ENCODE measurements at regions not wholly inside any gene's neighbourhood (a gene's known extent, or its start where the extent isn't known, plus 50 kb on each side); places are given as distances from the start of the nearest gene placed in this dataset.
"Not testable (repeated sequence)": the region's sequence is repeated elsewhere in the genome, so short reads cannot be mapped to it uniquely, and the experiment has no call there.

DNA sequence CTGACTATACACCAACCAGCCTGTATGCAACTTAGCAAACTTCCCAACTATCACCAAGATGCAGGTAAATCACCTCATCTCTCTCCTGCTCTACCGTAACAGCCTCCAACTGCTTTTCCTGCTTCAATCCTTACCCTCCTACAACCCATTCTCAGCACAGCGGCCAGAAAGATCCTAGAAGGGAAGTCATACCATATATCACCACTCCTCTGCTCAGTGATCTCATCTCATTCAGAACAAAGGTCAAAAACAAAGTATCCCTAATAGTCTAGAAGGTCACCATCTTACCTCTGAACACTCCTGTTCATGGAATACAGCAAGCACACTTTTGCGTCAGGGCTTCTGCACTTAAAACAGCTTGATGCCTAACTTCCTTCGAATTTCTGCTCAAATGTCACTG is 62.2 kb upstream of the RNF38 start:
- DNase-seq (ENCODE audit: low read depth) = no peak

- peak; percentile 7 for DNase-seq (ENCODE audit: low read depth)
Measured at GRCh38 chr9:36461323-36461722, 61.3 kb upstream of the RNF38 start.

- DNase-seq (ENCODE audit: low read depth) = not testable (repeated sequence)
Measured at GRCh38 chr9:36458430-36458915, 58.4 kb upstream of the RNF38 start.

GRCh38 chr9:36457836-36458429 is 57.9 kb upstream of the RNF38 start:
- DNase-seq (ENCODE audit: low read depth) = no peak

DNA sequence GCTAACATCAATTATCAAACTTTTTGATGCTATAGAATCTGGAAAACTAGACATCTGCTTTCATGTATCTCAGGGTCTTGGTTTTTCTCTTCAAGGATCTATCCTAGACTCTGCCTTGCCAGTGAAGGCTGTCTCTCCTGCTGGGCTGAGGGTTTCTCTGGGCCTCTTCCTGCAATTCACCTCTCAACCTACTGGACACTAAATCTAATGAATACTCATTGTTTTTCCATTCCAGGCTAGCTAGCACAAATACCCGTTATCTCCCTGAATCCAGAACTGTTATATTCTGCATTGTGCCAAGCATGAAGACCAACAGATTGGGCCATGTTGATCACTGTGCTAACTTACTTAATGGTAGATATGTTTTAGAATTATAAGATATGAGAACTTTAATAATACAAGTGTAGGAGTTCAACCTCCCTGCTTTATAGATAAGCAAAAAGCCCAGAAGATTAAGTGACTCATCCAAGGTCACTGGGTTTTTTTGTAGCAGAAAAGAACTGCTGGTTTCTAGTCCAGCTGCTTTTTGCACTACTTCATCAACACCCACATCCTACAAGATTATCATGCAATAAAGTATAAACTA is 56.5 kb upstream of the RNF38 start:
- no peak for DNase-seq (ENCODE audit: low read depth)

- no peak for DNase-seq (ENCODE audit: low read depth)
Measured at GRCh38 chr9:36451949-36452348, 51.9 kb upstream of the RNF38 start.

DNA sequence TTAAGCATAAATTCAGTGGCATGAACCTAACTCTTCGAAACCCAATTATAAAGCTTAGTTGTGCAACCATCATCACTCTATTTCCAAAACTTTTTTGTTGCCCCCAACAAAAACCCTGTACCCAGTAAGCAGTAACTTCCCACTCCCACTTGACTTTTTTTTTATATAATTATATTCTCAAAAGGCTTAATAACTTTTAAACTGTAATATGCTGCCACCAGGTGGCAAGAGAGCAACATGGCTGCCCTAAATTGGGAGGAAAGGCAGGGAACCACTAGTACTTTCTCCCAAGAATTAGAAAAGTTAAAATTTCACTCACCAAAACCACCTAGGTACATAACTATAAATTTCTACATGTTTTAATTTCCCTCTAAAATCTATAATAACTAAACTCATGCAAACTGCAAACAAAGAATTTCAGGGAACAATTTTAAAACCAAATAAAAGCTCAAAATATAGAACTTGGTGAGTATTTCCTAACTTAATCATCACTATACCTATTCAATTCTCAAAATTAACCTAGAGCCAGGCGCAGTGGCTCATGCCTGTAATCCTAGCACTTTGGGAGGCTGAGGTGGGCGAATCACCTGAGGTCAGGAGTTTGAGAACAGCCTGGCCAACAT is 50.2 kb upstream of the RNF38 start:
- DNase-seq (ENCODE audit: low read depth) = peak; percentile 43
